ENCODE measurements at regions not wholly inside any gene's neighbourhood (a gene's known extent, or its start where the extent isn't known, plus 50 kb on each side); places are given as distances from the start of the nearest gene placed in this dataset.

DNA sequence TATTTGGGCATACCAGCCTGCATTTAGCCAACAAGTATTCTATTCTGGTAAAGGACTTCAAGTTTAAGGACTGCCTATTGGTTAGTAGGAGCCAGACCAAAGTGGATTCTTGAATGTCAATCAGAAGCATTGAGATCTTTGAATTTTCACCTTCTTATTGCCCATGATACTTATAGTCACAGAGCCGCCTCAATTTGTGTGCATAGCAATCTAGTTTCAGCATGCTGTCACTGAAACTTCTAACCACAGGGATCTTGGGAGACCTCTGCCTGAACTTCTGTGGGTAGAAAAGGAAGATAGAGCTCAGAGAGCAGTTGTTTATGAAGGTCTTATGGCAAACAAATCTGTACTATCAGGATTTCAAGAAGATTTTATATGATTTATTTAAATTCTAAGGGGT lies 501.4 kb upstream of the USP24 start:
- no peaks in the 10 kb centered on the region for H3K36me3 Mint-ChIP-seq
- CTCF ChIA-PET = no interaction called here
- no peak overlapping the region for H3K4me3 Mint-ChIP-seq
- H3K27ac Mint-ChIP-seq = no peak overlapping the region
- no peaks in the 10 kb centered on the region for H3K4me1 Mint-ChIP-seq (ENCODE audit: low read depth)
- POLR2A ChIA-PET = no interaction called here
- no peaks in the 10 kb centered on the region for H3K9me3 Mint-ChIP-seq
- DNase-seq = no peak
- intact Hi-C loops (cut with micrococcal nuclease) = no loop called here
- H3K27me3 Mint-ChIP-seq = peaks cover 1% of the 10 kb centered on the region

DNA sequence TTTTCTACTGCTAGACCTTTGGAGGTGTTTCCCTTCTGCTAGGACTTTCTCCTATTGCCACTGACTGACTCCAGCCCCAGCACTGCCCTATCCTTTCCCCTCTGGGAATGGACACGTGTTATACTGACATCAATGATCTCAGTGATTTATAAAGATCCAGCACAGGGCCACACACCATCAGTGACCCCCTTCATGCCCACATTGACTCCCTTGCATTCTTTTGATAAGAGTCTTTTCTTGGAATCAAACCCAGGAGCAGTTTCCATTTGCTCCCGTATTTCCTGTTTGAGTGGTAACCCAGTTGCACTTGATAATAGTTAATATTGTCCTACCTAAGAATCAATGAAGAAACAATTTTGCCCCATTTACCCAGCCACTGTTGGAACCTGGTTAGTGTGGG lies 501.0 kb upstream of the USP24 start:
- DNase-seq = no peak
- Mint-ChIP-seq H3K4me1 (ENCODE audit: low read depth) (no peaks in the 10 kb centered on the region), H3K27ac (no peak overlapping the region), H3K27me3 (peaks cover 1% of the 10 kb centered on the region), H3K36me3 (no peaks in the 10 kb centered on the region), H3K9me3 (no peaks in the 10 kb centered on the region), H3K4me3 (no peak overlapping the region)
- CTCF ChIA-PET = no interaction called here
- POLR2A ChIA-PET = no interaction called here
- intact Hi-C loops (cut with micrococcal nuclease) = no loop called here

DNA sequence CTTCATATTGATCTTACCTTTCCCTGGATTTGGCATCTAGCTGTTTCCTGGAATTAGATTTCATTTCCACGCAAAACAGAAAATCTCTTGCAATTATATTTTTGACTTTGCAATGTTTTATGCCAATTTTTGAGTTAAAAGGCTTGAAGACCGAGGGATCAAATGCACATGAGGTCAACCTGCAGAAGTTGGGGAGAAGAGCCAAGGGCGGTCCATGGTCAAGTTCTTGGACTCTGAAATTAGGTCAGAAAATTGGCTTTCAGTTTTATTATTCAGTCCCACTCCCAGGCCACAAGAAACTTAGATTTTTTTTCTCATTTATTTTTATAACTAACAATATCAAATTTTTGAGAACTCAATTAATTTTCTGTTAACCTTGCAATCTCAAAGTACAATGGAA lies 499.1 kb upstream of the USP24 start:
- Mint-ChIP-seq H3K27me3 (peaks cover 1% of the 10 kb centered on the region), H3K4me3 (no peak overlapping the region), H3K27ac (no peak overlapping the region), H3K36me3 (no peaks in the 10 kb centered on the region), H3K4me1 (ENCODE audit: low read depth) (no peaks in the 10 kb centered on the region), H3K9me3 (no peaks in the 10 kb centered on the region)
- DNase-seq = no peak
- ChIA-PET POLR2A (no interaction called here), CTCF (no interaction called here)
- intact Hi-C loops (cut with micrococcal nuclease) = no loop called here

DNA sequence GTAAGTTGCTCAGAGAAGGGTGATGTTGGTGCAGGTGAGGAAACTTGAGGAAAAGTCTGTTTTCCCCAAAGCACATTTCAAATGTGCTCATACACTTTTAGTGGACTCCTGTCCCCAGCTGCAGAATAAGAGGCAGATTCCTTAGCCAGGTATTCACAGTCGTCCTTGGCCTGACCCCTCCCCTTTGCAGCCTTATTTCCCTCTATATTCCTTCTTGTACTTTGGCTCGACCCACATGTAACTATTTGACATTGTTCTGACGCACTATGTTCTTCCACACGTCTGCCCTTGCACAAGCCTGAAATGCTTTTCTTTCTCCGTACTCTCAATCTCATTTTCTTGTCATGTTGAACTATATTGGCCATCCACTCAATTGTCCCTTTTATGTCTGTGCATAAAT lies 498.4 kb upstream of the USP24 start:
- intact Hi-C loops (cut with micrococcal nuclease) = no loop called here
- Mint-ChIP-seq H3K4me1 (ENCODE audit: low read depth) (no peaks in the 10 kb centered on the region), H3K27me3 (peaks cover 1% of the 10 kb centered on the region), H3K27ac (no peak overlapping the region), H3K36me3 (no peaks in the 10 kb centered on the region), H3K4me3 (no peak overlapping the region), H3K9me3 (no peaks in the 10 kb centered on the region)
- CTCF ChIA-PET = no interaction called here
- POLR2A ChIA-PET = no interaction called here
- no peak for DNase-seq

DNA sequence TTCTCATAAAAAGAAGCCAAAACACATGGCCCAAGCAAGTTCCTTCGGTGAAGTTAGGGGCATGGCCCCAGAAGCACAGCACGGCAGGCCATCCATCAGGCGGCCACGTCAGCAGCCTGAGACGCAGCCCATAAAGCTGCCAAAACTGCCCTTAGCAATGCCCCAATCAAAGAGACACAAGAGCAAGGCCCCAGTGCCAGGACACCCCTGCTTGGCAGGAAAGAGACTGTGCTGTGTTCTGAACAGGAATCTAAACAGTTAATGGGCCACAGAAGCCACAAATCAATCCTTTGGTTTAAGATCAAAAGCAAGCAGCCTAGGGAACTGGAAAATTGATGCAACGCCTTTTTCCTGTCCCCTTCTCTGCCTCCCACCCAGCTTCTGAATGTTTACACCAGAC lies 497.0 kb upstream of the USP24 start:
- peaks cover 1% of the 10 kb centered on the region for H3K27me3 Mint-ChIP-seq
- POLR2A ChIA-PET = no interaction called here
- DNase-seq = no peak
- H3K4me1 Mint-ChIP-seq (ENCODE audit: low read depth) = no peaks in the 10 kb centered on the region
- H3K27ac Mint-ChIP-seq = no peak overlapping the region
- no peaks in the 10 kb centered on the region for H3K36me3 Mint-ChIP-seq
- CTCF ChIA-PET = no interaction called here
- intact Hi-C loops (cut with micrococcal nuclease) = no loop called here
- no peak overlapping the region for H3K4me3 Mint-ChIP-seq
- H3K9me3 Mint-ChIP-seq = no peaks in the 10 kb centered on the region

DNA sequence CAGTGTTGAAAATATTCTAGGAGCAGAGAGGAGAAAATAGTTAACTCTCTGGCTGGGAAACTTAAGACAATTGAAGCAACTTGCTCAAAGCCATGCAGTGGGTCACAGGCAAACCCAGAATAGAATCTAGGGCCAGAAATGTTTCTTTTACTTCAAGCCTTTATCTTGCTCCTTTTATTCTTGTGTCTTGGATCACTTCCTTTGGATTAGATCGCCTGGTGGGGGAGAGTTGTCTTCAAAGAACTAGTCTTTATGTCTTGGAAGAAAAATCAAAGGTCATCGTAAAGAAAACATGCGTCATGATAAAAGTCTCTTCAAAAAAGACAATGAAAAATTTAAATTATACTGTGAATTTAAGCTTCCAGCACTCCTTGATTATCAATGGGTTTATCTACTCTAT lies 493.6 kb upstream of the USP24 start:
- Mint-ChIP-seq H3K4me3 (no peak overlapping the region), H3K27me3 (peaks cover 1% of the 10 kb centered on the region), H3K4me1 (ENCODE audit: low read depth) (no peaks in the 10 kb centered on the region), H3K9me3 (no peaks in the 10 kb centered on the region), H3K36me3 (no peaks in the 10 kb centered on the region), H3K27ac (no peak overlapping the region)
- intact Hi-C loops (cut with micrococcal nuclease) = no loop called here
- no peak for DNase-seq
- CTCF ChIA-PET = no interaction called here
- POLR2A ChIA-PET = no interaction called here

DNA sequence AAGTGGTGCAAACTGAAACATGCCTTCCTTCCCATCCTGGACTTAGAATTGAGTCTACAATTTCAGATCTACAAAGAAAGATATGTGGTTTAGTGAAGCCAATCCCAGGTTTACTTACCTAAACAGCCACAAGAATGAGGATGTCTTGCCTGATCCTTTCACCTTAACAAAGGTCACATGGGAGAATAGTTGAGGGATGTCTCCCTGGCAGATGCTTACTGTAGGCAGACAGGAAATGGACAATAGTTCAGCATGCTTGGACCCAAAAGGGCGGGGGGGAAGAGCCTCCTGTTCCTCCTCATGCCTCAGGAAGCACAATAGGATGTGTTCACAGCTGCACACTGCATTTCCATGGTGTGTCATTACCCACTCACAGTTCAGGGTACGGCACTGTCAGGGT lies 492.7 kb upstream of the USP24 start:
- Mint-ChIP-seq H3K27ac (no peak overlapping the region), H3K27me3 (peaks cover 1% of the 10 kb centered on the region), H3K4me3 (no peak overlapping the region), H3K4me1 (ENCODE audit: low read depth) (no peaks in the 10 kb centered on the region), H3K9me3 (no peaks in the 10 kb centered on the region), H3K36me3 (no peaks in the 10 kb centered on the region)
- ChIA-PET CTCF (no interaction called here), POLR2A (no interaction called here)
- intact Hi-C loops (cut with micrococcal nuclease) = no loop called here
- DNase-seq = no peak

DNA sequence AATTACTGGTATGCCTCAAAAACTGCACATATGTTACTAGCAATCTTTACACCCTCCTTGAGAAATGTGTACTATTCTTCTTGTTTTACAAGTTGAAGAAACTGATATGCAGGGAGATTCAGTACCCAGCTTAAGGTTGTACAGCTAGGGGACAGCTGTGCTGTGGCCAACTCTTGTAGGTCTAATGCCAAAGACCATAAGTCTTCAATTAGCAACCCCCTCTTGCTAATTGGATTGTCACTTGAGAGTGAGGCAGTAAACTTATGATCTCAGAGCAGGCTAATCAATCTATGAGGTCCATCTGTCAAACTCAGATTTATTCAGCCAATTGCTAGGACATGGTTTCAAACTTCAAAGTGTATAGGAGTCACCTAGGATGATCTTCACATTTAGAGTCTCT lies 492.0 kb upstream of the USP24 start:
- H3K27ac Mint-ChIP-seq = no peak overlapping the region
- ChIA-PET CTCF (no interaction called here), POLR2A (no interaction called here)
- intact Hi-C loops (cut with micrococcal nuclease) = no loop called here
- H3K27me3 Mint-ChIP-seq = peaks cover 1% of the 10 kb centered on the region
- no peak for DNase-seq
- H3K4me3 Mint-ChIP-seq = no peak overlapping the region
- no peaks in the 10 kb centered on the region for H3K36me3 Mint-ChIP-seq
- H3K4me1 Mint-ChIP-seq (ENCODE audit: low read depth) = no peaks in the 10 kb centered on the region
- no peaks in the 10 kb centered on the region for H3K9me3 Mint-ChIP-seq

DNA sequence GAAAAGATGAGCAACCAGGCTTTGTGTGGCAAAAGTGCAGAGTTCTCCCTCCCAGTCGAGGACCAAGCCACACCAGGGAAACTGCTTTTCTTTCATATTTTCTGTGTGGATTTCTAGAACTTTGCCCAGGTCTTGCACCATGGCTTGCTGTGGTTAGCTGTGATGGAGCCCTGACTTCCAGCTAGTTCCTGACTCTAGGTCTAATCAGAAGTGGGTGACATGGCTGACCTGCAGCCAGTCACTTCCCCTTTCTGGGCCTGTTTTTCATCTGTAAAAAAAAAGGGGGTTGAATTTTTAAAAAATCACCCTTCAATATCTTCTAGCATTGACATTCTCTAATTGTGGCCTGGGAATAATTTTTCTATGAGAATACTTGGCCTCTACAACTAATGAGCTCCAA lies 491.2 kb upstream of the USP24 start:
- POLR2A ChIA-PET = no interaction called here
- no peak for DNase-seq
- intact Hi-C loops (cut with micrococcal nuclease) = no loop called here
- Mint-ChIP-seq H3K4me1 (ENCODE audit: low read depth) (no peaks in the 10 kb centered on the region), H3K9me3 (no peaks in the 10 kb centered on the region), H3K4me3 (no peak overlapping the region), H3K36me3 (no peaks in the 10 kb centered on the region), H3K27me3 (peaks cover 5% of the 10 kb centered on the region), H3K27ac (no peak overlapping the region)
- CTCF ChIA-PET = no interaction called here

DNA sequence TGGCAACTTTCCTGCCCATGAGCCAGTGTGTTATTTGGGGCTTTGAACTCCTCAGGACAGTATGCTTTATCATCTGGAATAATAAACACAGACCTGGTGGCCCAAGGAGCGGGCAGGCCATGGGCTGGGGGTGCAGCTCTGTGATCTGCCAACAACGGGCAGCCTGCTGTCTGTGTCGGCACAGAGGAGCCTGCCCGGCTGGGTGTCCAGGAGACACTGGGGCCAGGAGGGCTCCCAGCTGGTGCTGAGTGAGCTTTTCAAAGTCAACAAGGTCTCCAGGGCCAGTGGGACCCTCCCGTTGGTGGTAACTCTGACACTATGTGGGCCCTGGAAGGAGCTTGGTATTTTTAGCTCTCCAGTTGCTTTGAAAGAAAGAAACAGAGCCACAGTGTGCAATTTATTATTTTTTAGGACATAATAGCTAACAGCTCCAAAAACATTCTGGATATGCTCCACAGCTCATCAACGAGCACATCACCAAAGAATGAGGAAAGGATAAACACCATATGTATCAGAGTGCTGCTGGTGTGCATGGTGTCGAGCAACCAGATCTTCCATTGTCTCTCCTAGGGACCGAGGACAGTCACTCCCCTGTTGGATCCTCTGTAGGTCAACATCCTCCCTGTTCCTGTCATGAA lies 488.7 kb upstream of the USP24 start:
- Mint-ChIP-seq H3K4me1 (ENCODE audit: low read depth) (no peaks in the 10 kb centered on the region), H3K4me3 (no peak overlapping the region), H3K27ac (no peak overlapping the region), H3K27me3 (peaks cover 5% of the 10 kb centered on the region), H3K9me3 (no peaks in the 10 kb centered on the region), H3K36me3 (no peaks in the 10 kb centered on the region)
- ChIA-PET POLR2A (no interaction called here), CTCF (no interaction called here)
- intact Hi-C loops (cut with micrococcal nuclease) = no loop called here
- DNase-seq = no peak

DNA sequence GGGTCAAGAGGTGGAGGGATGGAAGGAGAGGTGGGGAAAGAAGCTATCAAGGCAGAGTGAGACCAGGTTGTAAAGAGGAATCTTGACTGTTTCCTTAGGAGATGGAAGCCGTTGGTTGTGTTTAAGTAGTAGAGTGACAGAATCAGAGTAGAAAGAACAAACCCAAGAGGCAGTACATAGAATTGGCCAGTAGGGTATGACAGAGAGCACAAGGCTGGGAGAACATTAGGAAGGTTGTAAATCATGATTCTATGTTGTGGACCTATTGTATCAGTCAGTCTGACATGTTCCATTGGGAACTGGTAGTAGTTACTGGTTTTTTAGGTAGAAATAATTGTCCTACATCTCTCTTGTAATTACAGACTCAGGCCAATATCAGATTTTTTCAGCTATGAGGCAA lies 486.9 kb upstream of the USP24 start:
- intact Hi-C loops (cut with micrococcal nuclease) = no loop called here
- ChIA-PET POLR2A (no interaction called here), CTCF (interaction anchor here (0.7 kb wide), 1 partner anchor 48 kb away, joined by 3 read pairs; no protein-coding TSS in a partner anchor)
- H3K4me3 Mint-ChIP-seq = no peak overlapping the region
- H3K27me3 Mint-ChIP-seq = peaks cover 5% of the 10 kb centered on the region
- DNase-seq = no peak
- no peak overlapping the region for H3K27ac Mint-ChIP-seq
- H3K4me1 Mint-ChIP-seq (ENCODE audit: low read depth) = no peaks in the 10 kb centered on the region
- no peaks in the 10 kb centered on the region for H3K9me3 Mint-ChIP-seq
- H3K36me3 Mint-ChIP-seq = no peaks in the 10 kb centered on the region

DNA sequence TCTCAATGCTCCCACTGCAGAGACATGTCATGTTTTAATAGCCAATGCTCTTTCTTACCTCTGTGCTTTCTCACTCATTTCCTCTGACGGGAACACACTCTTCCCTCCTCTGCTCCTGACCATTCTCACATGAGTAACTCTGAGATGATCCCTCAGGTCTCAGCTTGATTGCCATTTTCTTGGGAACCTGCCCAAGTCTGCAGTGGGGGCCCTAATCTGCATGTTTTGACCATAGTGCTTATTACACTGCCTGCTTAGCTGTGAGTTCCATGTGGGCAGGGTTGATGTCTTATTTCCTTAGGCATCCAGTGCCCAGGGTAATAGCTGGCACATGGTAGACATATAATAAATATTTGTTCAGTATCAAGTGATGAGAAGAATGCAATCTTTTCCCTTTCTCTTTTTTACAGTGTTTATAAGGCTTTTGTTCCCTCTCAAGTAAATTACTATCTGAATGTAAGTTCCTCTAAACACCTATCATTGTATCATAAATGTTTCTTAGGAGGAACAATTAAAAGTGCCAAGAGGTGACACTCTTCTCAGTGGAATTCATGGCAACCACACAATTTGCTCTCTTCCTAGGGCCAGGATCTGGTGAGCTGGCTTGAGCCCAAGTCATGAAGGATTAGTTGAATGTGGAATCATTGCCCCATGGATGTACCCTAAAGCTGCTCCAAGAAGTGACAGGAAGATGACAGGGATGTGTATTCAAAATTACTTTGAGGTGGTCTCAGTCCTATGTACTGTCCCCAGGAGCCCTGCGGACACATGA lies 485.4 kb upstream of the USP24 start:
- intact Hi-C loops (cut with micrococcal nuclease) = no loop called here

DNA sequence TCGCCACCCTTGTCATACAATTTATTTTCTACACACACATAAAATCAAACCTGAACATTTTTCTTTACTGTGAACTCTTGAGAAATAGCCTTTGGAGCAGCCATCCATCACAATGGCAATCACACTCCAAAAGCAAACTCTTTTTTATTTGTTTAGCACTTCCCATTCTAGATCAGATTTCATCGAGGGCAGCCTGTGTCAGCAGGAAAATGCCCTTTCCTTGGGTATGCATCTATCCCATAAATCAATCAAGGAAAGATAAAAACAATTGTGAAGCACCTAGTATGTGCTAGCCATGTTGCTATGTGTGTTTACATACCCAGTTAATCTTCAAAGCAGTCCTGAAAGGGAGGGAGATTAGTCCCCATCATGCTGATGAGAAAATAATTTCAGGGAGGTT lies 484.1 kb upstream of the USP24 start:
- CTCF ChIA-PET = no interaction called here
- no peak for DNase-seq
- Mint-ChIP-seq H3K36me3 (no peaks in the 10 kb centered on the region), H3K4me1 (ENCODE audit: low read depth) (no peaks in the 10 kb centered on the region), H3K27me3 (peaks cover 5% of the 10 kb centered on the region), H3K4me3 (no peak overlapping the region), H3K27ac (no peak overlapping the region), H3K9me3 (no peaks in the 10 kb centered on the region)
- intact Hi-C loops (cut with micrococcal nuclease) = no loop called here
- POLR2A ChIA-PET = no interaction called here

More for the DNA sequence above, 485.4 kb upstream of the USP24 start:
- Mint-ChIP-seq H3K4me3 (no peak overlapping the region), H3K4me1 (ENCODE audit: low read depth) (no peaks in the 10 kb centered on the region), H3K27me3 (peaks cover 5% of the 10 kb centered on the region), H3K9me3 (no peaks in the 10 kb centered on the region), H3K36me3 (no peaks in the 10 kb centered on the region), H3K27ac (no peak overlapping the region)
- POLR2A ChIA-PET = no interaction called here
- CTCF ChIA-PET = no interaction called here
- no peak for DNase-seq

All from activated CD4-positive, alpha-beta memory T cell treated with anti-CD3 and anti-CD28 coated beads for 36 hours (primary cell).